Hepatocyte (in vitro differentiated cells): ENCODE measurements at regions not wholly inside any gene's neighbourhood (a gene's known extent, or its start where the extent isn't known, plus 50 kb on each side); places are given as distances from the start of the nearest gene placed in this dataset.
"Not testable (repeated sequence)": the region's sequence is repeated elsewhere in the genome, so short reads cannot be mapped to it uniquely, and the experiment has no call there.

Experiments used
- DNase-seq: peaks from one replicate; pipeline ENCODE4 v3.0.0-alpha.2; 2016; ENCODE audit warnings: low spot score
- H2AFZ ChIP-seq: fragments of 200-600 bp; sonication (generic); 2 replicates; pipeline ENCODE4 v1.6.0; 2016; ENCODE audit warnings: antibody characterized with exemption, mild to moderate bottlenecking
- H3K27ac ChIP-seq: fragments of 200-600 bp; sonication (generic); 2 replicates; pipeline ENCODE4 v1.5.1; 2016; ENCODE audit warnings: mild to moderate bottlenecking
- H3K27me3 ChIP-seq: fragments of 200-600 bp; sonication (generic); 2 replicates; pipeline ENCODE4 v1.6.1; 2016
- H3K36me3 ChIP-seq: fragments of 200-600 bp; sonication (generic); replicated peaks from 2 replicates; pipeline ENCODE4 v1.5.1; 2016; ENCODE audit warnings: low read depth; ENCODE audit not compliant: insufficient read depth
- H3K4me1 ChIP-seq: fragments of 200-600 bp; sonication (generic); 2 replicates; pipeline ENCODE4 v1.5.1; 2016; ENCODE audit warnings: mild to moderate bottlenecking, moderate library complexity; ENCODE audit not compliant: insufficient read depth
- H3K4me2 ChIP-seq: fragments of 200-600 bp; sonication (generic); 2 replicates; pipeline ENCODE4 v1.6.0; 2016
- H3K4me3 ChIP-seq: fragments of 200-600 bp; sonication (generic); 2 replicates; pipeline ENCODE4 v1.5.1; 2016; ENCODE audit warnings: mild to moderate bottlenecking
- H3K79me2 ChIP-seq: fragments of 200-600 bp; sonication (generic); 2 replicates; pipeline ENCODE4 v1.6.0; 2017; ENCODE audit warnings: mild to moderate bottlenecking
- H3K9me2 ChIP-seq: fragments of 200-600 bp; sonication (generic); replicated peaks from 2 replicates; pipeline ENCODE4 v1.6.0; 2017; ENCODE audit warnings: mild to moderate bottlenecking; ENCODE audit not compliant: insufficient read depth
- H3K9me3 ChIP-seq: fragments of 200-600 bp; sonication (generic); 2 replicates; pipeline ENCODE4 v1.5.1; 2016; ENCODE audit warnings: low read depth, mild to moderate bottlenecking
- H4K20me1 ChIP-seq: fragments of 200-600 bp; sonication (generic); 2 replicates; pipeline ENCODE4 v1.6.0; 2016; ENCODE audit warnings: mild to moderate bottlenecking; ENCODE audit not compliant: insufficient read depth, poor library complexity, severe bottlenecking
- EZH2 ChIP-seq: fragments of 200-600 bp; sonication (generic); IDR thresholded peaks from 2 replicates; pipeline ENCODE4 v1.6.1; 2016; ENCODE audit warnings: antibody characterized with exemption, mild to moderate bottlenecking, borderline replicate concordance
- EZH2phosphoT487 ChIP-seq: fragments of 200-600 bp; sonication (generic); IDR thresholded peaks from one replicate; pipeline ENCODE4 v1.6.1; 2018; ENCODE audit warnings: antibody characterized with exemption, mild to moderate bottlenecking, low read depth, moderate library complexity; ENCODE audit not compliant: unreplicated experiment, severe bottlenecking
- WGBS: methylation state at CpG from one replicate; pipeline ENCODE4 v1.1.6; 2016; ENCODE audit warnings: low lambda C conversion rate; ENCODE audit errors: missing lambda C conversion rate; 5-methylcytosine and 5-hydroxymethylcytosine counted together
- TF ChIP-seq, protein P1 (sequence below): fragments of 200-600 bp; sonication (generic); IDR thresholded peaks from 2 replicates; pipeline ENCODE4 v1.5.1; 2016; ENCODE audit warnings: antibody characterized with exemption, mild to moderate bottlenecking; ENCODE audit not compliant: poor library complexity

DNA sequence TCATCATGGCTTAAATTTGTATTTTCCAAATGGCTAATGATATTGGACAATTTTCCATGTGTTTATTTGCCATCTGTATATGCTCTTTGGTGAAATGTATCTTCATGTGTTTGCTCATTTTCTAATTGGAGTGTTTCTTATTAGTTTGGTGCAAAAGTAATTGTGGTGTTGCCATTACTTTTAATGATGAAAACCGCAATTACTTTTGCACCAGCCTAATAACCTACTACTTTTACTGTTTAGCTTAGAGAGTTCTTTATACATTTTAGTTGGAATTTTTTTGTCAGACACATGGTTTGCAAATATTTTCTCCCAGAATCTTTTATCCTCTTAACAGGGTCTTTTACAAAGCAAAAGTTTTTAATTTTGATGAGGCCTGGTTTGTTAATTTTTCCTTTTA, 141.0 kb upstream of the AGTR1 start:
- no peak overlapping the region for H3K4me2 ChIP-seq
- H4K20me1 ChIP-seq: no peaks in the 10 kb centered on the region
- H3K79me2 ChIP-seq: no peaks in the 10 kb centered on the region
- H3K36me3 ChIP-seq: no peaks in the 10 kb centered on the region
- peaks cover 7% of the 10 kb centered on the region for H3K4me1 ChIP-seq
- H3K27ac ChIP-seq: no peak overlapping the region
- no peak for DNase-seq
- H2AFZ ChIP-seq: no peak overlapping the region
- H3K9me2 ChIP-seq: no peaks in the 10 kb centered on the region
- no peak overlapping the region for H3K4me3 ChIP-seq
- H3K27me3 ChIP-seq: no peaks in the 10 kb centered on the region
- no peaks in the 10 kb centered on the region for H3K9me3 ChIP-seq
- no peak for TF ChIP-seq EZH2
- no peak for TF ChIP-seq EZH2phosphoT487
- TF ChIP-seq, protein P1, sequence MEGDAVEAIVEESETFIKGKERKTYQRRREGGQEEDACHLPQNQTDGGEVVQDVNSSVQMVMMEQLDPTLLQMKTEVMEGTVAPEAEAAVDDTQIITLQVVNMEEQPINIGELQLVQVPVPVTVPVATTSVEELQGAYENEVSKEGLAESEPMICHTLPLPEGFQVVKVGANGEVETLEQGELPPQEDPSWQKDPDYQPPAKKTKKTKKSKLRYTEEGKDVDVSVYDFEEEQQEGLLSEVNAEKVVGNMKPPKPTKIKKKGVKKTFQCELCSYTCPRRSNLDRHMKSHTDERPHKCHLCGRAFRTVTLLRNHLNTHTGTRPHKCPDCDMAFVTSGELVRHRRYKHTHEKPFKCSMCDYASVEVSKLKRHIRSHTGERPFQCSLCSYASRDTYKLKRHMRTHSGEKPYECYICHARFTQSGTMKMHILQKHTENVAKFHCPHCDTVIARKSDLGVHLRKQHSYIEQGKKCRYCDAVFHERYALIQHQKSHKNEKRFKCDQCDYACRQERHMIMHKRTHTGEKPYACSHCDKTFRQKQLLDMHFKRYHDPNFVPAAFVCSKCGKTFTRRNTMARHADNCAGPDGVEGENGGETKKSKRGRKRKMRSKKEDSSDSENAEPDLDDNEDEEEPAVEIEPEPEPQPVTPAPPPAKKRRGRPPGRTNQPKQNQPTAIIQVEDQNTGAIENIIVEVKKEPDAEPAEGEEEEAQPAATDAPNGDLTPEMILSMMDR: no peak
- 91% methylated on average over 1 of the region's 1 CpG for WGBS

DNA sequence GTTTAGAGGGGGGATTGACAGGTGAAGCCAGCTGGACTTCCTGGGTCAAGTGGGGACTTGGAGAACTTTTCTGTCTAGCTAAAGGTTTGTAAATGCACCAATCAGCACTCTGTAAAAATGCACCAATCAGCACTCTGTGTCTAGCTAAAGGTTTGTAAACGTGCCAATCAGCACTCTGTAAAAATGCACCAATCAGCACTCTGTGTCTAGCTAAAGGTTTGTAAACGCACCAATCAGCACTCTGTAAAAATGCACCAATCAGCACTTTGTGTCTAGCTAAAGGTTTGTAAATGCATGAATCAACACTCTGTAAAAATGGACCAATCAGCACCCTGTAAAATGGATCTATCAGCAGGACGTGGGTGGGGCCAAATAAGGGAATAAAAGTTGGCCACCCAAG, 120.1 kb upstream of the AGTR1 start:
- 84% methylated on average over 3 of the region's 3 CpGs for WGBS
- DNase-seq: not testable (repeated sequence)

DNA sequence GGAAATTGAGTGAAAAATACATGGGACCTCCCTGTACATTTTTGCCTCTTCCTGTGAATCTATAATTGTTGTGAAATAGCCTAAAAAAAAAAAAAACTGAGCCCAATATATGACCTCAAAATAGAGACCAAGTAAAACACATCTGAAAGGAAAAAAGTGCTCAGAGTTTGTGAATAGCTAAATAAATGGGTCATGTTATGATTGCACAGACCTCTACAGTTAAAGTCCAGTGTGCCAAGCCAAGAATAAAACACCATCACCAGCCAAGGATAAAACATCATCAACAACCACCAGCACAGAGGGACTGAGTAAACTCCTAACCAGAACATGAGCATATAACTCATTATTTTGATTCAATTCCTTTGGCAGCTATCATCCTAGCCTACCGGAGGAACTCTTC, 115.6 kb upstream of the AGTR1 start:
- H3K4me2 ChIP-seq: no peak overlapping the region
- no peak for TF ChIP-seq EZH2
- TF ChIP-seq EZH2phosphoT487: no peak
- TF ChIP-seq, protein P1: no peak

More for the DNA sequence above, 120.1 kb upstream of the AGTR1 start:
- H3K4me2 ChIP-seq, H3K79me2 ChIP-seq, H3K27ac ChIP-seq, H3K36me3 ChIP-seq, H4K20me1 ChIP-seq, H3K4me1 ChIP-seq, H3K9me3 ChIP-seq, H3K4me3 ChIP-seq, H3K9me2 ChIP-seq, H2AFZ ChIP-seq, H3K27me3 ChIP-seq: not testable (repeated sequence)

DNA sequence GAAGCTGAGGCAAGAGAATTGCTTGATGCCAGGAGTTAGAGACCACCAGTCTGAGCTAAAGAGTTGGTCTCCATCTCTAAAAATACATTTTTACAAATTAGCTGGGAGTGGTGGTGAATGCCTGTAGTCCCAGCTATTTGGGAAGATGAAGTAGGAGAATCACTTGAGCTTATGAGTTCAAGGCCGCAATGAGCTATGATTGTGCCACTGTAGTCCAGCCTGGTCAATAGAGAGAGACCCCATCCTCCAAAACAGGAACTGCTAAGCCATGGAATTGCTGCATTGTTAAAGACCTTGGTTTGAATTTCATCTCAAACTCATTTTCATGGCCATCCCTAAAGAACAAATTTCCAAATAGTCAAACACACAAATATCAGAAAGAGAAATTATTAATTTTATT, 113.9 kb upstream of the AGTR1 start:
- 100% methylated on average over 1 of the region's 1 CpG for WGBS

More for the DNA sequence above, 115.6 kb upstream of the AGTR1 start:
- Histone ChIP-seq H3K27ac (no peak overlapping the region), H3K9me2 (no peaks in the 10 kb centered on the region), H4K20me1 (no peaks in the 10 kb centered on the region), H3K4me3 (no peak overlapping the region), H2AFZ (no peak overlapping the region), H3K36me3 (no peaks in the 10 kb centered on the region), H3K79me2 (no peaks in the 10 kb centered on the region), H3K9me3 (no peaks in the 10 kb centered on the region), H3K27me3 (no peaks in the 10 kb centered on the region), H3K4me1 (no peaks in the 10 kb centered on the region)
- no peak for DNase-seq
- WGBS: 96% methylated on average over 1 of the region's 1 CpG

More for the DNA sequence above, 113.9 kb upstream of the AGTR1 start:
- Histone ChIP-seq H3K27me3 (no peaks in the 10 kb centered on the region), H3K4me3 (no peak overlapping the region), H3K9me3 (no peaks in the 10 kb centered on the region), H3K4me1 (no peaks in the 10 kb centered on the region), H2AFZ (no peak overlapping the region), H3K36me3 (no peaks in the 10 kb centered on the region), H3K27ac (no peak overlapping the region), H3K79me2 (no peaks in the 10 kb centered on the region), H3K9me2 (no peaks in the 10 kb centered on the region), H4K20me1 (no peaks in the 10 kb centered on the region), H3K4me2 (no peak overlapping the region)
- TF ChIP-seq EZH2 (no peak), EZH2phosphoT487 (no peak)
- TF ChIP-seq, protein P1: no peak
- DNase-seq: no peak
